NCI-H446 (cell line): ENCODE measurements at regions not wholly inside any gene's neighbourhood (a gene's known extent, or its start where the extent isn't known, plus 50 kb on each side); places are given as distances from the start of the nearest gene placed in this dataset.
"Not testable (repeated sequence)": the region's sequence is repeated elsewhere in the genome, so short reads cannot be mapped to it uniquely, and the experiment has no call there.

ENCODE experiments used
- DNase-seq, 2 experiments: peaks; one replicate each; lab custom pipeline; 2025; lab: John Stamatoyannopoulos, UW

- peak; percentile 28 to 64 for DNase-seq
These were observed 141.5 kb downstream of the GABRG2 start for GRCh38 chr5:162209005-162209605.

DNA sequence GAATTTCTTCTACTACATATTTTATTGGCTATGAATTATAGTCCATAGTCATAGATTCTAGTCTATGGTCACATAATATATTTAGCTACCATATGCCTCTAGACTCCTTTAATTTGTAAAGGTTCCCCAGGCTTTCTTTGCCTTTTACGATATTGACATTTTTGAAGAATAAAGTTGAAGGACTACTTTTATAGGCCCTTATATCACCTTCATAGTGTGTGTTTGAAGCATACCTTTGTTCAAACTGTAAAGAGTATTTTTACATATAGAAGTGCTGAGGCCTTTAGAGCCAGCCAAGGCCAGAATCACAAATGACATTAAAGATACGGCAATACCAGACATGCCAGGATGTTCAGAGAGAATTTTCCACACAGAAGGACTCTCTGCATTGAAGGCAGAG is 147.0 kb downstream of the GABRG2 start:
- DNase-seq, result no peak

- DNase-seq, result no peak
These were observed 149.5 kb downstream of the GABRG2 start for GRCh38 chr5:162217037-162217436.

GRCh38 chr5:162221910-162222309 is 154.3 kb downstream of the GABRG2 start:
- DNase-seq, result no peak

- peak in 1 of 2 experiments; percentile 1 for DNase-seq
These were observed 159.5 kb downstream of the GABRG2 start for GRCh38 chr5:162227075-162227474.

DNA sequence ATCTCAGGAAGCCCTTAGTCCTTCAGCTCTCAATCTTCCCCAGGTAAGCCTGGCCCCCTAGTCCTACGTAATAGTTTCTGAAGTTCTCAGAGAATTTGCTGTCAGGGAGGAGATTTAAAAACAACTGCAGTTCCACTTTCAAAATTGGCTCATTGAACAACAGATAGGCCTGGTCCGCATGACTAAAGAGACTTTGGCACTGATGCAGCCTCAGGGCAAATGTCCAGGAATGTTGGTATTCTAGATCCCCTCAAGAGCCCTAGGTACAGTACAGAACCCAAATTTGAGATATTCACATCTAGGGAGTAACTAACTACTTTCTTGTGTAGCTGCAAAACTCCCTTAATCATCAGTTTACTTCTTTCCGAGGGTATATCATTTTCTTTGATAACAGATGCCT is 162.8 kb downstream of the GABRG2 start:
- DNase-seq, result peak; percentile 3 to 61

GRCh38 chr5:162231522-162231921 is 163.9 kb downstream of the GABRG2 start:
- DNase-seq, result peak in 1 of 2 experiments; percentile 1

DNA sequence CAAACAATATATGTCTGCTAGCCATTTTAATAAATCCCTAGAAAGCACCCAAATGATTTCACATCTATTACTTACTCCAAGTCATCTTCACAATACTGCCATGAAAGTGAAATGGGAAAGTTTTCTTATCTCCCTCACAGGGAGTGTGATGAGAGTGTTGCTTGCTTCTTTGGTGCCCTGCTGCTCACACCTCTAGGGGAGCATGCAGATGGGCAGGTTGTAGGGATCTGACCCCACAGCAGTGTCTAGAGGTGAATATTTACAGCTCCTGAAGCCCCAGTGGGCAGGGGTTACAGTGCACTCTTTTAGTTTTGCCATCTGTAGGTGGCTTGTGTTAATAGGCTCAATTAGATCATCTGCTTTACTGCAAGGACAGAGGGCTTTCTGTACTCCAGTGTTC is 173.2 kb downstream of the GABRG2 start:
- no peak for DNase-seq

DNA sequence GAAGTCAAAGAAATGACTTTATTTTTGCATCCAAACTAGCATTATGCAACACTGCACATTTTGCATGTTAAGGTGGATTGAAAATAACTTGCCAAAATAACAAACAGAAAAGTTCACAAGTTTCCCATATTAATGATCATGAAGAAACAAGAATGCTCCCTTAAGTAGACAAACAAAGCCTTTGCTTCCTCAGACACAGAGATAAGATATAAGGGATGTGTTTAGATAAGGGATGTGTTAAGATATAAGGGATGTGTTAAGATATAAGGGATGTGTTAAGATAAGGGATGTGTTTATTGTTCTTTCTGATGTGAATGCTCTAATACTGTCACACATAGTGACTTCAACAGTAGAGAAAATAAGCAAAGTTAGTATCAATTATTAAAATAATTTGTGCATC is 174.8 kb downstream of the GABRG2 start:
- no peak for DNase-seq

- DNase-seq, result no peak
These were observed 176.1 kb downstream of the GABRG2 start for GRCh38 chr5:162243651-162244050.

DNA sequence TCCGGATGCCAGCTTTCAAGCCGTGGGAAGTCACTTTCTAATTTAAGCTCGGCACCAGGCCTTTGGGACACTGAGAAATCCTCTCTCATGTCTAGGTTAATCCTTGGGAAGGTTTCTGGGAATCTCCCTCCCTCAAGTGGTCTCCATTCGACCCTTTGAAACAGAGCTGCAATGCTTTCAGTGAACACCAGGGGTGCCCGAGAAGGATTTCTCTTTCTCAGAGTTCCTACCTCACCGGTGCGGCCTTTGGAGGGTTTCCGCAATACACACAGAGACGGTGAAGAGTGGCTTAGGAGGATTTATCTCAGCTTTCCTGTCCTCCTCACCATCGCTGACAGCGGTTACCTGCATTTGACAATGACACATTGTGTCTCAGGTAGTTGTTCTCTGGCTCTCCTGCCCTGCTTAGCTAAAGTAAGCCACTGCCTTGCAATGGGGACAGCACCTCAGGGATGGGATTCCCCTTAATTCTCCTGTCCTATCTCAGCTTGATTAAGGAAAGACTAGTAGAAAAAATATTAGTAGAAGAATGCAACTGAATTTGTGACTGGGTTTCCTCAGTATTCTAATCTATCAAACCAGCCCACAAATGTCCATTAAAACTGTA is 180.6 kb downstream of the GABRG2 start:
- DNase-seq, result no peak

DNA sequence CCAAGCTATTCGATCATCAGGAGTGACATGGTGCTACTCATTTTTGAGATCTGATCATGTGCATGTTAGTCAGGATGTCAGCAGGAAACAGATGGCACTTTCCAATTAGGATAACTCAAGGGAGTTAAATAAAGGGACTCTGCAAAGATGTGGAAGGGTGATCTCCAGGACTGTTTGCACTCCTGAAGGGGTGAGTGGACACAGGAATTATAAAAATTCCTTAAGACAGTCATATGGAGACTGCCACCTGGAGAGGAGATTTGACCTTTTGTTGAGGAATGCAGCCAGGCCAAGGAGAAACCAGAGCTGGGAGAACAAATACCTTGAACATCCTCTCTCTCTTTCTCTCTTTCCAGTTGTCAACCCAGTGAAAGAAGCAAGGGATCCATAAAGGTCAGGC is 189.1 kb downstream of the GABRG2 start:
- no peak for DNase-seq

- no peak for DNase-seq
These were observed 201.3 kb downstream of the GABRG2 start for GRCh38 chr5:162268694-162269481.

DNA sequence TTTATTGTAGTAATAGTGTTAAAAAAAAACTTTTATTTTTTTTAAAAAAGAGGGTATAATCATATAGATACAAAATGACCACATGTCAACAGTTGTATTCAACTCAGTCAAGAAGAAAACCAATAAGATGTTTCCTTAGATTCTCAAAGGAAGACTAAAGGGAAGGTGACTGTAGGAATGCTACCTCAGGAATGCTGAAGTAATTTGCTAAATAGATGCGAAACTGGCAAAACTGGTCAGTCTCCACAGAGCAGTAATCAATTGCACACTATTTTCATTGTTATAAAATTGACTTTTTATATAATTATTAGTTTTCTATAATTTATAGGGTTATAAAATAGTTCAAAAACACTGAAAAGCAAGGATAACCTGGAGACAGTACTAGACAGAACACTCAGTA is 204.8 kb downstream of the GABRG2 start:
- DNase-seq, result no peak

- peak; percentile 11 to 16 for DNase-seq
These were observed 207.1 kb downstream of the GABRG2 start for GRCh38 chr5:162274679-162275078.

GRCh38 chr5:162275387-162275786 is 207.8 kb downstream of the GABRG2 start:
- DNase-seq, result not testable (repeated sequence)

DNA sequence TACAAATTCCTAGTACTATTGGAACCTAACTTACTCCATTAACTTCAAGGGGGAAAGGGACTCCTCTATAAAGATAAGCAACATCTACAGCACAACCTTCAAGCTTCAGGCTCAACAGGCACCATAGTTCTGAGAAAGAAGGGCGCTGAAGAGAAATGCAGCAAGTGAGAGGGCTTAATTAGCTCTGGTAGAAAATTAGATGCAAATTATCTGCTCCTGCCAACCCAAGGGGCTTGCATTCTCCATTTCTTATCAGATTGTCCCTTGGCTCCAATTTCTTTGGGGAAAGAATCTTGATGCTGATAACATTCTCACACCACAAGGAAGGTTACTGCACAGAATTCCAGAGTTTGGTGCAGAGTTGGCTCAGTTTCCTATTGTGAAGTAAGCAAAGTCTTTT is 214.6 kb downstream of the GABRG2 start:
- DNase-seq, result no peak

DNA sequence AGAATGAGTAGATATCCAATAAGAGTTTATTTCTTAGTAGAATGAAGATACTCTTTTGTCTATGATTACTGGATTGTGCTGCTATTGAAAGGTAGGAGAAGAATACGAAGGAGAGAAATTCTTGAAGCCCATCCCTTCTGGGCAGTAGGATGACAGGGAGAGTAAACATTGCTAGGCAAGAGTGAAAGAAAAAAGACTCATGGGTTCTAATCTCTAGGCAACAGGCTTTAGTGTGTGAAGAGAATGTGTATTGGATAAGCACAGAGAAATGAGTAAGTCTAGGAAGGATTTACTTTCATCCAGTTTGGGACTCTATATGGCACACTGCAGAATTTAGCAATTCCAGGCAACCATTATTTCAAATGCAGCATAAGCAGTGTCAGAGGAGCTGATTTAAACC is 216.0 kb downstream of the GABRG2 start:
- DNase-seq, result no peak

GRCh38 chr5:162288647-162289296 is 221.2 kb downstream of the GABRG2 start:
- DNase-seq, result no peak

DNA sequence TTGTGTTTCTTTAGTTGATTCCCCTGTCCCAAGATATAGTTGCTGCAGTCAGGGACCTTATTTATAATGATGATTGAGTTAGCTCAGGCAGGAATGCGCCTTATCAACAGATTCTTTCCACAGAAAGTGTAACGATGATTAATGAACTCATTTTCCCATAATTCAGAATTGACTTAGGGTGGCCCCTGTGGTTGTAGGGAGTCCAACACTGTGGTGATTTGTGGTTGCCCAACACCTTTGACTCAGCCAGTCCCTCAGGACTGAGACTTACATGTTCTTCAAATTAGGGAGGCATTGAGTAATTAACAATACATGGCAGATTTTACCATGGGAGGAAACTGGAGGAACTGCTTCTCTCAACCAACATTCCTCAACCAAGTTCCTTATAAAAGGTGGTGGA is 221.9 kb downstream of the GABRG2 start:
- no peak for DNase-seq

GRCh38 chr5:162299793-162300192 is 232.2 kb downstream of the GABRG2 start:
- DNase-seq, result no peak

GRCh38 chr5:162301356-162301755 is 233.8 kb downstream of the GABRG2 start:
- peak; percentile 47 to 66 for DNase-seq

GRCh38 chr5:162323466-162323865 is 255.9 kb downstream of the GABRG2 start:
- DNase-seq, result peak; percentile 79 to 88
